Heart right ventricle (tissue), 16 donors: ENCODE measurements at regions not wholly inside any gene's neighbourhood (a gene's known extent, or its start where the extent isn't known, plus 50 kb on each side); places are given as distances from the start of the nearest gene placed in this dataset.

Experiments used
- ATAC-seq, 8 donors: fragments of 200-7000 bp; cut with Tn5 transposase; one replicate each; pipeline ENCODE4 v1.9.1; 2020; ENCODE audit warnings: mild to moderate bottlenecking in 8 of 8, moderate library complexity in 8 of 8, moderate number of reproducible peaks in 1 of 8
- DNase-seq, 2 donors: peaks; one replicate each; pipeline ENCODE4 v3.0.0-alpha.2; 2020
- H3K27ac ChIP-seq, 10 donors: fragments of 200-600 bp; sonication (generic) in 2 of 10; one replicate each; pipeline versions ENCODE4 v1.5.0 to v1.8.0; 2020 to 2022; ENCODE audit warnings: mild to moderate bottlenecking in 3 of 10
- H3K27me3 ChIP-seq, 7 donors: fragments of 200-600 bp; one replicate each; pipeline ENCODE4 v1.8.0; 2021 to 2022; ENCODE audit warnings: mild to moderate bottlenecking in 2 of 7
- H3K36me3 ChIP-seq, 9 donors: fragments of 200-600 bp; sonication (generic) in 1 of 9; one replicate each; pipeline versions ENCODE4 v1.5.0 to v1.8.0; 2020 to 2022; ENCODE audit warnings: mild to moderate bottlenecking in 2 of 9
- H3K4me1 ChIP-seq, 9 donors: fragments of 200-600 bp; sonication (generic) in 1 of 9; one replicate each; pipeline versions ENCODE4 v1.5.0 to v1.8.0; 2020 to 2022; ENCODE audit warnings: mild to moderate bottlenecking in 4 of 9
- H3K4me3 ChIP-seq, 10 donors: fragments of 200-600 bp; sonication (generic) in 2 of 10; one replicate each; pipeline versions ENCODE4 v1.5.0 to v1.8.0; 2020 to 2022; ENCODE audit warnings: mild to moderate bottlenecking in 7 of 10, moderate library complexity in 2 of 10
- H3K9me3 ChIP-seq, 11 donors: fragments of 200-600 bp in 10 of 11; sonication (generic) in 2 of 11; one replicate each; pipeline versions ENCODE4 v1.5.0 to v1.8.0; 2013 to 2022; ENCODE audit warnings: mild to moderate bottlenecking in 2 of 11, control low read depth in 1 of 11, moderate library complexity in 1 of 11
- CTCF ChIP-seq, 9 donors: fragments of 200-600 bp; sonication (generic) in 2 of 9; IDR thresholded peaks; one replicate each; pipeline versions ENCODE4 v1.5.0 to v1.8.0; 2021 to 2022; ENCODE audit warnings: antibody characterized with exemption in 9 of 9, mild to moderate bottlenecking in 5 of 9, moderate library complexity in 1 of 9
- WGBS, 2 donors: extraction: QIAGEN DNeasy Blood & Tissue Kit; methylation state at CpG; one replicate each; pipeline ENCODE4 v1.1.7; 2013; ENCODE audit warnings: inconsistent platforms in 1 of 2; 5-methylcytosine and 5-hydroxymethylcytosine counted together
- intact Hi-C, 10 donors: fragments of 100-400 bp; cut with DNase I; formaldehyde crosslinking; loops; one replicate each; pipeline versions ENCODE4 v1.11.1 to v1.14.2; 2022
- donor health status: Arrhythmogenic right ventricular cardiomyopathy.
- donor health status: ischemic (EF 13 %, LVEDD 7.1; RV severe dilation, severe dysfunction).
- donor health status: healthy with polysubstance abuse.
- donor health status: DM: no; HTN: yes; CAD: no.
- donor health status: DM: no; HTN: no; CAD: no.
- donor health status: ischemic (EF 25% LVEDD 6.9; RV normal size, moderate dysfunction).
- donor health status: ischemic (EF 25% LVEDD 5.7; RV mildly dilated, moderate dysfunction).
- donor health status: healthy.
- donor health status: DM: yes; HTN: yes; CAD: no.
- donor health status: Ischemic cardiomyopathy.
- donor health status: ischemic (EF 35%, LVEDD 5.7; RV mildly dilated, moderate dysfunction).
- donor health status: nonischemic (EF 11% LVEDD 7.7; RV severe dilation, severe dysfunction).
- donor health status: DM: yes; HTN: yes; CAD: no.
- donor health status: PGD.
- donor health status: ischemic (EF 29% LVEDD 5.4; RV normal size, mild dysfunction).
- donor health status: nonischemic (EF 23%, LVEDD 6.1; RV moderate dilation, normal function).

GRCh38 chr9:12879961-12880360, 105.1 kb downstream of the LURAP1L start:
- no peak for TF ChIP-seq CTCF (IDR thresholded peaks at IDR 0.05)
- no peaks in the 10 kb centered on the region for H3K36me3 ChIP-seq
- no peak overlapping the region for H3K4me3 ChIP-seq
- DNase-seq, result no peak
- H3K9me3 ChIP-seq, result no peaks in the 10 kb centered on the region
- peaks cover 0 to 45% (median 10%) of the 10 kb centered on the region in 9 donors for H3K4me1 ChIP-seq
- intact Hi-C loops, result loop anchor here in 8 of 10 donors (5.0 to 10.0 kb wide), 9 partner anchors 45 to 205 kb away; partner anchors contain the start of gene LURAP1L (in 3 of the 8)
- H3K27me3 ChIP-seq, result no peaks in the 10 kb centered on the region
- H3K27ac ChIP-seq, result peak overlapping the region in 1 of 10 donors; percentile 26
- no peak for ATAC-seq

- Histone ChIP-seq H3K36me3 (no peaks in the 10 kb centered on the region), H3K4me3 (no peak overlapping the region), H3K9me3 (no peaks in the 10 kb centered on the region), H3K4me1 (peaks cover 0 to 41% (median 10%) of the 10 kb centered on the region in 9 donors), H3K27ac (peak overlapping the region in 2 of 10 donors; percentile 16 to 26), H3K27me3 (no peaks in the 10 kb centered on the region)
- TF ChIP-seq CTCF (IDR thresholded peaks at IDR 0.05), result no peak
- DNase-seq (no peak), ATAC-seq (no peak)
- WGBS, 2 donors, result 56 to 58% methylated on average over 3 of the region's 3 CpGs
- intact Hi-C loops, result loop anchor here in 7 of 10 donors (5.0 to 10.0 kb wide), 8 partner anchors 46 to 204 kb away; partner anchors contain the start of gene LURAP1L (in 1 of the 7)
These were observed 105.7 kb downstream of the LURAP1L start for GRCh38 chr9:12880406-12881015.

GRCh38 chr9:12882430-12882829, 107.6 kb downstream of the LURAP1L start:
- ATAC-seq (peak; percentile 37 to 87 (median 80)), DNase-seq (no peak)
- no peaks in the 10 kb centered on the region for H3K36me3 ChIP-seq
- no peaks in the 10 kb centered on the region for H3K27me3 ChIP-seq
- WGBS, 2 donors, result 38 to 40% methylated on average over 2 of the region's 2 CpGs
- intact Hi-C loops, result loop anchor here in 7 of 10 donors (2.0 to 10.0 kb wide), 11 partner anchors 48 to 202 kb away; partner anchors contain the start of gene LURAP1L (in 1 of the 7)
- TF ChIP-seq CTCF (IDR thresholded peaks at IDR 0.05), result no peak
- no peak overlapping the region for H3K4me3 ChIP-seq
- peak overlapping the region in 7 of 10 donors; percentile 14 to 61 (median 29) for H3K27ac ChIP-seq
- peaks cover 0 to 29% (median 6%) of the 10 kb centered on the region in 9 donors for H3K4me1 ChIP-seq
- H3K9me3 ChIP-seq, result no peaks in the 10 kb centered on the region

- Histone ChIP-seq H3K27ac (no peak overlapping the region), H3K36me3 (no peaks in the 10 kb centered on the region), H3K4me1 (peaks cover 0 to 29% (median 5%) of the 10 kb centered on the region in 9 donors), H3K4me3 (no peak overlapping the region), H3K27me3 (no peaks in the 10 kb centered on the region), H3K9me3 (peaks cover 0 to 4% (median 0%) of the 10 kb centered on the region in 11 donors)
- intact Hi-C loops, result loop anchor here (2.0 to 10.0 kb wide), 11 partner anchors 50 to 207 kb away; partner anchors contain the start of gene LURAP1L (in 1 of the 10)
- 54 to 68% methylated on average over 4 of the region's 4 CpGs for WGBS, 2 donors
- DNase-seq (no peak), ATAC-seq (peak in 6 of 8 donors; percentile 52 to 72 (median 59))
- TF ChIP-seq CTCF (IDR thresholded peaks at IDR 0.05), result peak; percentile 31 to 76 (median 60)
These were observed 110.0 kb downstream of the LURAP1L start for GRCh38 chr9:12884736-12885395.
